Right lung (tissue), 2 donors: ENCODE measurements at regions not wholly inside any gene's neighbourhood (a gene's known extent, or its start where the extent isn't known, plus 50 kb on each side); places are given as distances from the start of the nearest gene placed in this dataset.
A peak's percentile ranks its signal among the peaks of the same experiment; 100 is the strongest.
"Not testable (repeated sequence)": the region's sequence is repeated elsewhere in the genome, so short reads cannot be mapped to it uniquely, and the experiment has no call there.

Experiments
- DNase-seq, 2 donors: peaks; one replicate each; pipeline ENCODE4 v3.0.0-alpha.2; 2013

GRCh38 chr13:83825676-83826075 lies 56.6 kb downstream of the SLITRK1 start:
- no peak for DNase-seq

GRCh38 chr13:83824560-83824959 lies 57.7 kb downstream of the SLITRK1 start:
- no peak for DNase-seq

- DNase-seq = no peak
Observed at GRCh38 chr13:83824120-83824519, 58.2 kb downstream of the SLITRK1 start.

- no peak for DNase-seq
Observed at GRCh38 chr13:83819611-83820010, 62.7 kb downstream of the SLITRK1 start.

GRCh38 chr13:83819156-83819555 lies 63.1 kb downstream of the SLITRK1 start:
- DNase-seq = no peak

GRCh38 chr13:83816081-83816480 lies 66.2 kb downstream of the SLITRK1 start:
- DNase-seq = no peak

GRCh38 chr13:83815598-83815997 lies 66.7 kb downstream of the SLITRK1 start:
- no peak for DNase-seq

GRCh38 chr13:83810136-83810535 lies 72.1 kb downstream of the SLITRK1 start:
- DNase-seq = no peak

- no peak for DNase-seq
Observed at GRCh38 chr13:83804356-83804962, 77.8 kb downstream of the SLITRK1 start.

- no peak for DNase-seq
Observed at GRCh38 chr13:83798731-83799130, 83.5 kb downstream of the SLITRK1 start.

GRCh38 chr13:83796364-83796763 lies 85.9 kb downstream of the SLITRK1 start:
- DNase-seq = no peak

- DNase-seq = no peak
Observed at GRCh38 chr13:83794583-83794982, 87.7 kb downstream of the SLITRK1 start.

GRCh38 chr13:83780227-83780626 lies 102.0 kb downstream of the SLITRK1 start:
- no peak for DNase-seq

- no peak for DNase-seq
Observed at GRCh38 chr13:83773961-83774360, 108.3 kb downstream of the SLITRK1 start.

- no peak for DNase-seq
Observed at GRCh38 chr13:83765796-83766195, 116.5 kb downstream of the SLITRK1 start.

- no peak for DNase-seq
Observed at GRCh38 chr13:83761631-83762030, 120.6 kb downstream of the SLITRK1 start.

GRCh38 chr13:83755210-83755609 lies 127.1 kb downstream of the SLITRK1 start:
- not testable (repeated sequence) for DNase-seq

- no peak for DNase-seq
Observed at GRCh38 chr13:83753912-83754624, 128.2 kb downstream of the SLITRK1 start.

GRCh38 chr13:83752141-83752540 lies 130.1 kb downstream of the SLITRK1 start:
- no peak for DNase-seq

GRCh38 chr13:83740622-83741021 lies 141.7 kb downstream of the SLITRK1 start:
- no peak for DNase-seq

- no peak for DNase-seq
Observed at GRCh38 chr13:83738407-83738806, 143.9 kb downstream of the SLITRK1 start.

GRCh38 chr13:83733293-83733692 lies 149.0 kb downstream of the SLITRK1 start:
- DNase-seq = no peak

GRCh38 chr13:83732755-83733154 lies 149.5 kb downstream of the SLITRK1 start:
- no peak for DNase-seq

- DNase-seq = peak in 1 of 2 donors; percentile 1
Observed at GRCh38 chr13:83731113-83731512, 151.2 kb downstream of the SLITRK1 start.
